H9 (cell line): ENCODE measurements at regions not wholly inside any gene's neighbourhood (a gene's known extent, or its start where the extent isn't known, plus 50 kb on each side); places are given as distances from the start of the nearest gene placed in this dataset.

Source experiments
- DNase-seq: peaks from one replicate; pipeline ENCODE4 v3.0.0-alpha.2; 2017
- H2AFZ ChIP-seq: one replicate; pipeline ENCODE4 v1.6.1; 2013; ENCODE audit warnings: mild to moderate bottlenecking, low read length, control low read depth, moderate library complexity
- H2AK5ac ChIP-seq: 2 replicates; pipeline ENCODE4 v1.6.1; 2013; ENCODE audit warnings: low read length, control low read depth, mixed read lengths; ENCODE audit not compliant: insufficient read length
- H2BK120ac ChIP-seq: one replicate; pipeline ENCODE4 v1.6.1; 2013; ENCODE audit warnings: low read depth, mild to moderate bottlenecking, low read length, control low read depth, inconsistent platforms; ENCODE audit not compliant: poor library complexity, severe bottlenecking
- H2BK12ac ChIP-seq: 2 replicates; pipeline ENCODE4 v1.6.1; 2013; ENCODE audit warnings: low read length, control low read depth, mixed read lengths, low read depth; ENCODE audit not compliant: insufficient read length
- H2BK15ac ChIP-seq: 2 replicates; pipeline ENCODE4 v1.6.1; 2013; ENCODE audit warnings: low read depth, low read length, control low read depth
- H2BK20ac ChIP-seq: one replicate; pipeline ENCODE4 v1.6.1; 2013; ENCODE audit warnings: low read depth, mild to moderate bottlenecking, low read length, control low read depth, inconsistent platforms; ENCODE audit not compliant: poor library complexity, severe bottlenecking
- H2BK5ac ChIP-seq: 2 replicates; pipeline ENCODE4 v1.6.1; 2013; ENCODE audit warnings: low read length, control low read depth, mixed read lengths; ENCODE audit not compliant: insufficient read length
- H3K14ac ChIP-seq: 2 replicates; pipeline ENCODE4 v1.6.1; 2013; ENCODE audit warnings: low read length, control low read depth; ENCODE audit not compliant: insufficient read depth
- H3K18ac ChIP-seq: 2 replicates; pipeline ENCODE4 v1.6.1; 2013; ENCODE audit warnings: low read depth, mild to moderate bottlenecking, mixed read lengths, low read length, control low read depth; ENCODE audit not compliant: insufficient read length
- H3K23ac ChIP-seq: 2 replicates; pipeline ENCODE4 v1.6.1; 2013; ENCODE audit warnings: low read length, control low read depth, mixed read lengths, low read depth; ENCODE audit not compliant: insufficient read length
- H3K23me2 ChIP-seq: 2 replicates; pipeline ENCODE4 v1.6.1; 2013; ENCODE audit warnings: low read depth, mild to moderate bottlenecking, mixed read lengths, low read length, control low read depth; ENCODE audit not compliant: insufficient read length, poor library complexity, severe bottlenecking
- H3K27ac ChIP-seq: 2 replicates; pipeline ENCODE4 v1.5.1; 2013; ENCODE audit warnings: low read length, control low read depth, mixed read lengths, low read depth; ENCODE audit not compliant: insufficient read length
- H3K27me3 ChIP-seq: 2 replicates; pipeline ENCODE4 v1.6.1; 2013; ENCODE audit warnings: low read length, control low read depth, inconsistent platforms; ENCODE audit not compliant: insufficient read depth
- H3K4ac ChIP-seq: 2 replicates; pipeline ENCODE4 v1.6.1; 2013; ENCODE audit warnings: low read depth, mild to moderate bottlenecking, control low read depth, inconsistent platforms, low read length, moderate library complexity
- H3K4me1 ChIP-seq: 2 replicates; pipeline ENCODE4 v1.6.1; 2013; ENCODE audit warnings: low read length, control low read depth, inconsistent platforms; ENCODE audit not compliant: insufficient read depth
- H3K4me2 ChIP-seq: 2 replicates; pipeline ENCODE4 v1.6.1; 2013; ENCODE audit warnings: low read length, control low read depth, mixed read lengths; ENCODE audit not compliant: insufficient read length, insufficient read depth
- H3K56ac ChIP-seq: 2 replicates; pipeline ENCODE4 v1.6.1; 2013; ENCODE audit warnings: low read depth, mild to moderate bottlenecking, mixed read lengths, low read length, control low read depth; ENCODE audit not compliant: insufficient read length
- H3K79me1 ChIP-seq: 2 replicates; pipeline ENCODE4 v1.6.1; 2013; ENCODE audit warnings: low read depth, mild to moderate bottlenecking, moderate library complexity, low read length, control low read depth, inconsistent platforms; ENCODE audit not compliant: insufficient read depth, poor library complexity, severe bottlenecking
- H3K79me2 ChIP-seq: 2 replicates; pipeline ENCODE4 v1.6.1; 2013; ENCODE audit warnings: low read length, control low read depth, inconsistent platforms; ENCODE audit not compliant: insufficient read depth
- H3K9ac ChIP-seq: 2 replicates; pipeline ENCODE4 v1.6.1; 2013; ENCODE audit warnings: low read length, control low read depth, mixed read lengths; ENCODE audit not compliant: insufficient read length; ENCODE audit errors: extremely low read depth
- H3K9me3 ChIP-seq: one replicate; pipeline ENCODE4 v1.6.1; 2013; ENCODE audit warnings: low read depth, low read length, inconsistent platforms; ENCODE audit not compliant: control insufficient read depth
- H3T11ph ChIP-seq: one replicate; pipeline ENCODE4 v1.6.1; 2013; ENCODE audit warnings: mild to moderate bottlenecking, low read length, control low read depth, inconsistent platforms
- H4K20me1 ChIP-seq: one replicate; pipeline ENCODE4 v1.6.1; 2013; ENCODE audit not compliant: control insufficient read depth, insufficient read length, insufficient read depth
- H4K5ac ChIP-seq: 2 replicates; pipeline ENCODE4 v1.6.1; 2013; ENCODE audit warnings: low read depth, mild to moderate bottlenecking, mixed read lengths, low read length, control low read depth; ENCODE audit not compliant: insufficient read length
- H4K8ac ChIP-seq: replicated peaks from 2 replicates; pipeline ENCODE4 v1.6.1; 2013; ENCODE audit warnings: low read length, control low read depth, mixed read lengths, low read depth; ENCODE audit not compliant: insufficient read length
- H4K91ac ChIP-seq: 2 replicates; pipeline ENCODE4 v1.6.1; 2013; ENCODE audit warnings: low read depth, mild to moderate bottlenecking, moderate library complexity, mixed read lengths, low read length, control low read depth; ENCODE audit not compliant: insufficient read length
- H3K27ac Mint-ChIP-seq, 3 experiments: 2 replicates in 2 of 3; 3 replicates in 1 of 3; pipeline ENCODE4 v1.8.0; 2020 to 2021; ENCODE audit warnings: mixed read lengths in 3 of 3, mild to moderate bottlenecking in 1 of 3, moderate library complexity in 1 of 3
- H3K27me3 Mint-ChIP-seq: 2 replicates; pipeline ENCODE4 v1.8.0; 2021; ENCODE audit warnings: low read depth, mild to moderate bottlenecking, moderate library complexity, mixed read lengths
- H3K36me3 Mint-ChIP-seq, 3 experiments: 2 replicates in 2 of 3; 3 replicates in 1 of 3; pipeline ENCODE4 v1.8.0; 2020 to 2021; ENCODE audit warnings: low read depth in 3 of 3, mixed read lengths in 3 of 3; ENCODE audit not compliant: insufficient read depth in 1 of 3
- H3K4me1 Mint-ChIP-seq, 2 experiments: 2 replicates each; pipeline ENCODE4 v1.8.0; 2020; ENCODE audit warnings: mixed read lengths in 2 of 2
- H3K4me3 Mint-ChIP-seq, 2 experiments: 2 replicates in 1 of 2; 3 replicates in 1 of 2; pipeline ENCODE4 v1.8.0; 2020 to 2021; ENCODE audit warnings: mild to moderate bottlenecking in 2 of 2, mixed read lengths in 2 of 2, moderate library complexity in 1 of 2
- H3K9me3 Mint-ChIP-seq, 2 experiments: 2 replicates in 1 of 2; 3 replicates in 1 of 2; pipeline ENCODE4 v1.8.0; 2020; ENCODE audit warnings: mild to moderate bottlenecking in 2 of 2, mixed read lengths in 2 of 2, moderate library complexity in 1 of 2
- WGBS: extraction: QIAGEN DNeasy Blood & Tissue Kit; methylation state at CpG from one replicate; pipeline ENCODE4 v1.1.7; 2013; ENCODE audit warnings: missing lambda C conversion rate, low lambda C conversion rate, mixed read lengths; ENCODE audit not compliant: insufficient read length; ENCODE audit errors: extremely low coverage; 5-methylcytosine and 5-hydroxymethylcytosine counted together
- TF ChIP-seq, protein P1 (sequence below): fragments of 200-600 bp; sonication (generic); conservative IDR thresholded peaks from 3 replicates; pipeline ENCODE4 v1.8.0; 2021; ENCODE audit warnings: antibody characterized with exemption, mild to moderate bottlenecking

DNA sequence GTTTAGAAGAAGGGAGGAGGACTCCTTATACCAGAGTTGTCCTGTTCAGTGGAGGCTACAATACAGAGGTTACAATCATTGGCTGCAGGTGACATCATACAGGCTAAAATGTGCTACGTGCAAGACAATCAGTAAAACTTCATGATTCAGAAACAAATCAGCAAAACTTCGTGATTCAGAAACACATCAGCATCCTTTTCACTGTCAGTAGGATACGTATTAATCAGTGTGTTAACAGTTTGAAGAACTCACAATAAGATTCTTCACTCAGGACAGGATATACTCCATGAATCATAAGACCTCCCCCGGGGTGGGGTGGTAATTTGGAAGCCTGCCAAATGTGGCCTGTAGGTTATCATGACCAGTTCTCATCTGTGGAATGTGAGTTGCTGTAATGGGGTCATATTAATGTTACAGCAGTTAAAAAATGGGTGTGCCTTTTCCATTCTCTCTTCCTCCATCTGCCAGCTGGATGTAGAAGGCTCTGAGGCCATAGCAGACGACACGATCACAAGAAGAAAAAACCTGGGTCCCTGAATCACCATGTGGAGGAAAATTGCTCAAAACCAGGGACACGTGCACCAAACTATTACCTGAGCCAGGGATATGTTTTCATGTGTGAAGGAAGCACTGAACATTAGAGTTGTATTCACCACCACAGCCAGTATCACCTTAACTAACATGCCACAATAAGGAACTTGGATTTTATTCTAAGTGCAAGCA lies 134.8 kb upstream of the CREB1 start:
- no peaks in the 10 kb centered on the region for H3K9me3 ChIP-seq
- no peak overlapping the region for H2BK120ac ChIP-seq
- peaks cover 23 to 24% of the 10 kb centered on the region in 2 experiments for H3K4me1 Mint-ChIP-seq
- H3K18ac ChIP-seq = no peak overlapping the region
- peaks cover 0 to 3% (median 0%) of the 10 kb centered on the region in 3 experiments; a peak in 1 of 7 replicates for H3K36me3 Mint-ChIP-seq
- no peak overlapping the region for H3K56ac ChIP-seq
- H3K27ac Mint-ChIP-seq = no peak overlapping the region; a peak in 1 of 7 replicates
- H3K4ac ChIP-seq = no peak overlapping the region
- H3K27me3 Mint-ChIP-seq = no peaks in the 10 kb centered on the region
- H2AK5ac ChIP-seq = no peak overlapping the region
- H4K8ac ChIP-seq = no peak overlapping the region
- no peak overlapping the region for H4K5ac ChIP-seq
- no peak overlapping the region for H3K27ac ChIP-seq
- no peaks in the 10 kb centered on the region for H3K4me1 ChIP-seq
- no peak overlapping the region for H3K4me3 Mint-ChIP-seq
- WGBS = no CpG with 5 or more reads among the region's 7 CpGs
- no peak overlapping the region for H3K4me2 ChIP-seq
- H3K23me2 ChIP-seq = no peaks in the 10 kb centered on the region
- H3K23ac ChIP-seq = no peak overlapping the region
- H2BK5ac ChIP-seq = no peak overlapping the region
- H3T11ph ChIP-seq = no peak overlapping the region
- H3K79me1 ChIP-seq = no peaks in the 10 kb centered on the region
- H3K79me2 ChIP-seq = no peaks in the 10 kb centered on the region
- no peaks in the 10 kb centered on the region for H4K20me1 ChIP-seq
- H2BK15ac ChIP-seq = no peak overlapping the region
- H3K14ac ChIP-seq = no peak overlapping the region
- no peak for DNase-seq
- H3K9ac ChIP-seq = no peak overlapping the region
- H3K9me3 Mint-ChIP-seq = no peaks in the 10 kb centered on the region; a peak in 1 of 5 replicates
- no peaks in the 10 kb centered on the region for H3K27me3 ChIP-seq
- H2BK20ac ChIP-seq = no peak overlapping the region
- no peak overlapping the region for H2BK12ac ChIP-seq
- TF ChIP-seq, protein P1, sequence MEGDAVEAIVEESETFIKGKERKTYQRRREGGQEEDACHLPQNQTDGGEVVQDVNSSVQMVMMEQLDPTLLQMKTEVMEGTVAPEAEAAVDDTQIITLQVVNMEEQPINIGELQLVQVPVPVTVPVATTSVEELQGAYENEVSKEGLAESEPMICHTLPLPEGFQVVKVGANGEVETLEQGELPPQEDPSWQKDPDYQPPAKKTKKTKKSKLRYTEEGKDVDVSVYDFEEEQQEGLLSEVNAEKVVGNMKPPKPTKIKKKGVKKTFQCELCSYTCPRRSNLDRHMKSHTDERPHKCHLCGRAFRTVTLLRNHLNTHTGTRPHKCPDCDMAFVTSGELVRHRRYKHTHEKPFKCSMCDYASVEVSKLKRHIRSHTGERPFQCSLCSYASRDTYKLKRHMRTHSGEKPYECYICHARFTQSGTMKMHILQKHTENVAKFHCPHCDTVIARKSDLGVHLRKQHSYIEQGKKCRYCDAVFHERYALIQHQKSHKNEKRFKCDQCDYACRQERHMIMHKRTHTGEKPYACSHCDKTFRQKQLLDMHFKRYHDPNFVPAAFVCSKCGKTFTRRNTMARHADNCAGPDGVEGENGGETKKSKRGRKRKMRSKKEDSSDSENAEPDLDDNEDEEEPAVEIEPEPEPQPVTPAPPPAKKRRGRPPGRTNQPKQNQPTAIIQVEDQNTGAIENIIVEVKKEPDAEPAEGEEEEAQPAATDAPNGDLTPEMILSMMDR = no peak
- no peak overlapping the region for H2AFZ ChIP-seq
- no peak overlapping the region for H4K91ac ChIP-seq
